OCI-M2 (cell line): ENCODE measurements at regions not wholly inside any gene's neighbourhood (a gene's known extent, or its start where the extent isn't known, plus 50 kb on each side); places are given as distances from the start of the nearest gene placed in this dataset.
"Not testable (repeated sequence)": the region's sequence is repeated elsewhere in the genome, so short reads cannot be mapped to it uniquely, and the experiment has no call there.

ENCODE experiments used
- DNase-seq: peaks from one replicate; lab custom pipeline; 2025; ENCODE audit not compliant: unreplicated experiment; lab: John Stamatoyannopoulos, UW

DNA sequence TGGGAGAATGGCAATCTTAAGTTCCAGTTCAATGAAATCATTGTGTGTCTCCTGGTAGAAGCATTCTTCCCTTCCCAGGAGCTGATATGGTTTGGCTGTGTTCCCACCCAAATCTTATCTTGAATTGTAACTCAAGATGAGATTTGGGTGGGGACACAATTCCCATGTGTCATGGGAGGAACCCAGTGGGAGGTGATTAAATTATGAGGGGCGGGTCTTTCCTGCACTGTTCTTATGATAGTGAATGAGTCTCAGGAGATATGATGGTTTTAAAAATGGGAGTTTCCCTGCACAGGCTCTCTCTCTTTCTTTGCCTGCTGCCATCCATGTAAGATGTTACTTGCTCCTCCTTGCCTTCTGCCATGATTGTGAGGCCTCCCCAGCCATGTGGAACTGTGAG lies 108.3 kb upstream of the RUNX1 start:
- not testable (repeated sequence) for DNase-seq

DNA sequence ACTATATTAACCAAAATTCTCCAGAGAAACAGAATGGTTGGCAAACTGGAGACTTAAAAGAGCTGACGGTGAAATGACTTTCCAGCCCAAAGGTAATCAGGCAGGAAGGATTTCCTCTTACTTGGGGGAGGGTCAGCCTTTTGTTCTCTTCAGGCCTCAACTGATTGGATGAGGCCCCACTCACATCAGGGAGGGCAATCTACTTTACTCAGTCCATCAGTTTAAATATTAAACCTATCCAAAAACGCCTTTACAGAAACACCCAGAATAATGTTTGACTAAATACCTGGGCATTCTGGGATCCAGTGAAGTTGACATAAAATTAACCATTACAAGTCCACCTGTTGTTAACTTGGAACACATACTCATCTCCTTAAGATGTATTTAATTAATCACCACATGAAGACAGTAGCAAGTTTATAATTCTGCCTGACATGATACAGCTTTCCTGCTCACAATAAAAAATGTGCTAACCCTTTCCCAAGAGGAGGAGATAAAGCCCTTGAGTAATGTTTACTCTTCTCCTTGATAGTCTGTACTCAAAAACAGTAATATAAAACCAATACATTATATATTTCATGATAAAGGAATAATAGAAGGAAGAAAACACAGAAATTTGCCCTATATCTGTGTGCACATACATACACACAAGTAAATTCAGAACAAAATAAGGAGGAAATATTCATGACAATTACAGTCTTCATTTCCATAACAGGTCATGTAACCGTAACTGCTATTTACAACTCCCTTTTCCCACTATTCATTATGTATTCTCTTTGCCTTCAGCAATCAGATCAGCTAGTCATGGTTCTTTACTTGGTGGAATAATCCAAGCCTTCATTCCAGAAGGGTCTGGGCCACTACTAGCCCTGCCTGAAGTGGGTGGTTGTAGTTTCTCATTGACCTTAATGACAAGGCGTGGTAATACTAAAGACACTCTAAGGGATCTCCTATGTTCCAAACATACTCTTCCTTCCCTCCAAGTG lies 107.5 kb upstream of the RUNX1 start:
- no peak for DNase-seq

DNA sequence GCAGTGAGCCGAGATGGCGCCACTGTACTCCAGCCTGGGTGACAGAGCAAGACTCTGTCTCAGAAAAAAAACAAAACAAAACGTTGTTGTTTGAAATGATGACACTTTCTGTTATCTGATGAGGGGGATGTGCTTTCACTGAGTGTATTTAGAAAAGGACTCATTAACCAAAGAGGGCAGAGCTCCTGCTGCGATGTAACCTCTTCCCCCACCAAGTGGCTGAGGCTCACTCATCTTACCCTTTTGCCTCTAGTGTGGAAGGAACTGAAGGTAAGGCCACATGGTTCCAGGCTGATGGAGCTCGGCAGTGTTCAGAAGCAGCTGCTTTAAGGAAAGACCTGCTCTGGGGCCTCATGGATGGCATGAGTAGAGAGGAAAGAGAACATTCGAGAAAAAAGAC lies 105.7 kb upstream of the RUNX1 start:
- no peak for DNase-seq

- no peak for DNase-seq
Measured at GRCh38 chr21:35153671-35154070, 104.6 kb upstream of the RUNX1 start.

GRCh38 chr21:35150562-35151226 lies 101.6 kb upstream of the RUNX1 start:
- no peak for DNase-seq

- DNase-seq, result no peak
Measured at GRCh38 chr21:35149698-35150097, 100.6 kb upstream of the RUNX1 start.

- DNase-seq, result no peak
Measured at GRCh38 chr21:35147439-35147838, 98.3 kb upstream of the RUNX1 start.

DNA sequence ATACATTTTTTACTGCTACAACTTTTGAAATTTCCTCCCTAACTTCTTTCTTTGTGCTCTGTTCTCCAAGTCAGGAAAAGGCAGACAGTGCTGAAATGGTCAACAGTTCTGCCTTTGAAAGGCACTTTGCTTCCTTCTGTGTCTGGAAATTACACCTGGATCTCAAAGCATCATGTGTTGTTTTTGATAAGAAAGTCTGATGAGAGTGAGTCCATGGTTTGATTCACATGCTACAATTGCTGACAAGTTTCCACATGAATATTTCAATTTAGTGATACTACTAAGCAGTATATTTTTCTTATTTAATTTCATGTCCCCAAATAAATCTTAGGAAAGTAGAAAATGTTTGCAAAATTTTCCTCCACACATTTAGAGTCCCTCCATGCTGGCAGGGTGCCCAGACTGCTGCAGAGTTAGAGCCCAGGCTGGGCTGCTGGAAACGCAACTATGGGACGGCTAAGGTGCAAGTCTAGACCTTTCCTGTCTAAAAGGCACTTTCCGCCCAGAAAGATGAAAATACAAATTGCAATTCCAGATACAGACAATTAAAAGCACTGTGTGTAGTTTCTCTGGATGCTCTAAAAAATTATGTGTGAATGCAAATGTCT lies 96.6 kb upstream of the RUNX1 start:
- no peak for DNase-seq

DNA sequence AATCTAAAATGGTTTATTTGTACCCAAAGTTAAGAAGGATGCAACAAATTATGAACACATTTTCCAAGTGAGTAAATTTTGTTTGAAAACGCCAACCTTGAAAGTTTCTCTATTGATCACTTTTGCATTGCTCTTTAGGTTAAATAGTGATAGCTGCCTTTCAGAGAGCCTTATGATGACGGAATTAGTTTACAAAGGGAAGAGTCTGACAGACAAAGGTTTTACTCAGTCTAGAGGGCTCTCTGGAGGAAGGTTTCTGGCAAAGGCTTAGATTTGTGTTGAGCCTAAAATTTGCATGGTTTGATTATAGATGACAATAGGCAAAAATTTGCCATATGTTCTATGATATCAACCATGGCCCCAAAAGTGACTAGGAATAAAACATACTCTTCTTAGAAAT lies 95.9 kb upstream of the RUNX1 start:
- DNase-seq, result no peak

- no peak for DNase-seq
Measured at GRCh38 chr21:35142036-35142815, 93.1 kb upstream of the RUNX1 start.

GRCh38 chr21:35139382-35139715 lies 90.2 kb upstream of the RUNX1 start:
- no peak for DNase-seq

DNA sequence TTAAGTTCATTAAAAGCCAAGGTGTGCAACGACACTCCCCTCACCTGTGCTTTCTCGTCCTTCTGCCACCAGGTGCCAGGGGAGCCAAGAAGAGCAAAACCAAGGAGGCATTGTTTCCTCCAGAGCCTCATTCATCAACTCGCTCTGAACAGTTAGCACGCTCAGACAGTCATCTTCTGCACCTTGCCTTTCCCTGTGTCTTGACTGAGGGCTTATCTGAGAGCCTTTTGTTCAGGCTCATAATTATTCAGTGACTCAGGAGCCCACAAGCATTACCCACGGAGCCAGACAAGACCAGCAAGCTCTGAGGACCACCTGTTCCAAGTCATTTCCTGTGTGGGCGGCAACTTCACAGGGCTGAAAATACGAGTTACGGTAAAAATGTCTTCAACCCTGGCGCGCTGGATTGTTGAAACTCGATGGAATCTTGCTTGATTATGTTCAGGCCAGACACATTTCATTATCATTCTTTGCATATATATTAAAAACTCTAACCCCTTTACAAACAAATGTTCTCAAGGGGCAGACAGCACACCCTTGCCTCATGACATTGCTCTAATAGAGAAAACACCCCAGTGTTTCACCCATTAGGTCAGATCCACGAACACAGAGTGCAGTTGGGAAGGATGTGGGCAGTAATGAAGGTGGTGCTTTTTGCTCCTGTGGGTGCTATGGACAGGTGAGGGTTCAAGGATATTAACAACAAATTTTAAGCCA lies 89.7 kb upstream of the RUNX1 start:
- DNase-seq, result no peak

DNA sequence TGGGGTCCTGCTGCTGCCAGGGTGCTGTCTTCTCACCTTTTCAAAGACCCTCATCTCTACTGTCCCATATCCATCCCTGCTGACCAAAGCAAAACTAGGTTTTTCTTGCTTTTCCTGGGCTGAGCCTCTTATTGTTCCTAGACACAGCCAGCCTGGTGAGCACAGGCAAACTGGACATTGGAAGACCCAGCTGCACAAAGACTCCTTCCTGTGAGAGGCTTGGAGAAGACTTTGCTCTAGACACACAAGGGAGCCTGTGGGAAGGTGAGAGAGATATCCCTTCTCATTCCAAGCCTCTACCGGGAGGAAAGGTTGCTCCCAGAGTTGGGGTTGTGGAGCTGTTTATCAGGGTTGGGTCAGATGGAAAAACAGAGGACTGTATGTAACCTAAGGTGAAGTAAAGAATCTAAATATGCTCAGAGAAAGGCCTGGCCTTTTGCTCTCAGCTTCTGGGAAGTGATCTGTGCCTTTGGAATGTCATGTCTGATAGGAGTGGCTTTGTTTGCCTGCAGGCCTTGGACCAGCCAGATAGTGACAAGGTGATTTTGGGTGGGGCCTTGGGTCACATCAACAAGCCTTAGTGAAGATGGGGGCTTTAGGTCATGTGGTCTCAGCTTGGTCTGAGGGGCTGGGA lies 87.6 kb upstream of the RUNX1 start:
- DNase-seq, result no peak

DNA sequence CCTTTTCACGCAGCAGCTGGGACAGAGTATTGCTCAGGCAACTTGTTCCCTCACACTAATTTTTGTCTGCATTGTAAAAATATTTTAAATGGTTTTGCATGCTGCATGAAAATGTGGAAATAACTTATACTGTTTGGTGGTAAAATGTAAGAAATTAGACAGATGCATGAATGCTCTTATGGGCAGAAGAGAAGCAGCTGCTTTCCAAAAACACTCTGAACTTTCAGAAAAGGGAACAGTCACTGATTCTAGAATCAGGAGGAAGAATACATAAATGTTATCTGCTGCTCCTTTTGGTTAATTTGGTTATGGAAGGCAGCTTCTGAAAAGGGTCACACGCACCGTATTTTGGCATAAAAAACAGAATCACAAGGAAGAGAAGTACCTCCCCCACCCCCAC lies 87.0 kb upstream of the RUNX1 start:
- no peak for DNase-seq

GRCh38 chr21:35135481-35135880 lies 86.4 kb upstream of the RUNX1 start:
- DNase-seq, result no peak

DNA sequence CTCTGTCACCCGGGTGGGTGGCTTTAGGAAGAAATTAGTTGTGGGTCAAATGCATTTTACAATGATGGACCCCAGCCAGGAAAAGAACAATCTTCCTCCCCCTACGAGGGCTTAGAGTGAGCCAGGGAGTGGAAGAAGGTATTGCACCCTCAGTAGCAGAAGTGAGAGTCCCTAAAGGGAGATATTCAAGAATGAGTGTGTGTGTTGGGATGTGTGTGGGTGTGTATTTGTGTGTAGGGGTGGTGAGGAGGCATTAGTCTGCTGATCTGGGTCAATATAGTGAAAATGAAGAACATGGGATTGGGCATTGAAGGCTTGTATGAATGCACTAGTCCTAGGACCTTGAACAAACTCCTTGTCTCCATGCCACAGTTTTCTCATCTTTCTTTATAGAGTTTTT lies 85.2 kb upstream of the RUNX1 start:
- DNase-seq, result no peak

DNA sequence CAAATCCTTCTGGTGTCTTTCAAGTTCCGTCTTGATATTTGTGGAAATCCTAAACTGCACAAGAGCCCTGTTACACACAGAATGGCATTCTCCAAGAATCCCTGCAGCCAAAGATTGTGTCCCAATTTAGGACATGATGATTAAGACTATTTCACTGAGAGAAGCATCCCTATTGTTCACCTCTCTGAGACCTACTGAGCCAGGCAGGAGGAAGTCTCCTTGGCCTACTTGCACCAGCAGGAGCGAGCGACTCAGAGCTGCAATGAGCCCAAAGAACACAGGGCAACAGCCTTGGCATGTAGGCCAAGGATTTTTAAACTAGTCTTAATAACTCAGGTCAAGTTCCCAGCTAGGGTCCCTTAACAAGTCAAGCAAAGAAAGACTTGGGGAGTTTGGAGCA lies 79.4 kb upstream of the RUNX1 start:
- DNase-seq, result no peak

DNA sequence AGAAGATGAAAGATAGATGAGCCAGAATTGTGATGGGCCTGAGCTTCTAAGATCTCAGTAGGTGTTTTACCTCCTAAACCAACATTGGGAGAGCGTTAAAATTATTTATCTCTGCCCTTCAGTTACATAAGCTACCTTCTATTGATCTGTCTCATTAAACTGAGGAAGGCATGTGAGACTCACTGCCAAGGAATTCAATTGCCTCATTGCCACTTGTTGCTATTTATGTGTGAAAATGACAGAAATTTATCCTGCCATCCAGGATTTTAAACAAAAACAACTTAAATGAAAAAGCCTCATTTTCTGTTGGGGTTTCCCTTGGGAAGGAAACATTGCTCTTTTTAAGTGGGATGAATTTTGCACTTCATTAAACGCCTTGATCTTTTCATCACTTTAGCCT lies 78.7 kb upstream of the RUNX1 start:
- DNase-seq, result no peak

DNA sequence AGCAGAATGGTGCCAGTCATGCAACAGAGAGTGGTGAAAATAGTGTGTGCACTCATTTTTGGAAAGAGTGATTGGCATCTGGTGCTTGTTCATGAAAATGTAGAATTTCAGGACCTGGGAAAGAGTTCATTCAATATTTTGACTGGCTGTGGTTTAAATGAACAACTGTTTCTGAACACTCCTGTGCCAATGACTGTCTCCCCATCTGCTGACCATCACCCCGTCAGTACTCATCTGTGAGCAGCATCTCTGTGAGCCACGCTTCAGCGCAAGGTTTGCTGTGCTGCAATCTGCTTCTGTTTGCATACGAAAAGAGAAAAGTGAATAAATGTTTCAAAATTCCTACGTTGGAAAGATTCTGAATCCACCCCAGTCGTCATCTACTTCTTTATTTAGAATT lies 77.9 kb upstream of the RUNX1 start:
- DNase-seq, result no peak

DNA sequence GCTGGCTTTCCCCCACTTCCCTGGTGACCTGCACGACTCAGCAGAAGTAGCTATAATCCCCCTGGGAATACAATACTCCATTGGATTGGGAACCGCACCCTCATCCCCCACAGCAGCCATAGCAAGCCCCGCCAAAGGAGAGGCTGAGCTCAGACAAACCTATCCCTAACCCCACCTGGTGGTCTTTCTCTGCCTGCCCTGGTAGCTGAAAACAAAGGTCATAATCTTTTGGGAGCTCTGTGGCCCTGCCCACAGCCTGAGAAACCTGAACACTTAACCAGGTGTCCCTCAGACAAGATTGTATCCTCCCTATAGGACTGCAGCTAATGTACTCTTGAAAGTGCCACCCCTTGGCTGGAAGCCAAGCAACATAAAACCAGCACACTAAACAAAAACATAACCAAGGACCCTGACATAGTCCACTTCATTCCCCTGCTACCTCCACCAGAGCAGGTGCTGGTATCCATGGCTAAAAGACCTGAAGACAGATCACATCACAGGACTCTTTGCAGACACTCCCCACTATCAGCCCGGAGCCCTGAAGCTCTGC lies 71.6 kb upstream of the RUNX1 start:
- DNase-seq, result no peak
